Skeletal muscle cell (primary cell): ENCODE measurements at regions not wholly inside any gene's neighbourhood (a gene's known extent, or its start where the extent isn't known, plus 50 kb on each side); places are given as distances from the start of the nearest gene placed in this dataset.
"Not testable (repeated sequence)": the region's sequence is repeated elsewhere in the genome, so short reads cannot be mapped to it uniquely, and the experiment has no call there.

Source experiments
- DNase-seq: peaks from one replicate; pipeline ENCODE4 v3.0.0-alpha.2; 2010; ENCODE audit warnings: low read depth
- H3K4me3 ChIP-seq: 2 replicates; pipeline ENCODE4 v1.5.1; 2011; ENCODE audit warnings: low read depth, mild to moderate bottlenecking, control low read depth, low read length, moderate library complexity

DNA sequence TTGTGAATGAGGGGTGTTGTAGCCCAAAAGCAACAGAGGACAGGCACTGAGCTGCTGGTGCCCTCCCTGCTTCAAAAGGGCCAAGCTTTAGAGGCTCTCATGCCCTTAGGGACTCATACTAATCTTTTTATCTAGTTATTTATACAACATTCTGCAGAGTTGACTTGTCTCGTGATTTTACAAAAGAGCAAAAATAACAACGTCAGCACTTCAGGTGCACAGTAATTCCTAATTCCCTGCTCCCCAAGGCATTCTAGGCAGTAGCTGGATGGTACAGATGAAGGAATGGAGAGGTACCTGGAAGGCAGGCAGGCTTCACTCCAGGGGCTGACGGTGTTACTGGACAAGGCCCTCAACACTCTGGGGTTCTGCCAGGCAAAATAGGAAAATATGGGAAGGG, 406.7 kb upstream of the CCL2 start:
- H3K4me3 ChIP-seq = no peak overlapping the region
- no peak for DNase-seq

DNA sequence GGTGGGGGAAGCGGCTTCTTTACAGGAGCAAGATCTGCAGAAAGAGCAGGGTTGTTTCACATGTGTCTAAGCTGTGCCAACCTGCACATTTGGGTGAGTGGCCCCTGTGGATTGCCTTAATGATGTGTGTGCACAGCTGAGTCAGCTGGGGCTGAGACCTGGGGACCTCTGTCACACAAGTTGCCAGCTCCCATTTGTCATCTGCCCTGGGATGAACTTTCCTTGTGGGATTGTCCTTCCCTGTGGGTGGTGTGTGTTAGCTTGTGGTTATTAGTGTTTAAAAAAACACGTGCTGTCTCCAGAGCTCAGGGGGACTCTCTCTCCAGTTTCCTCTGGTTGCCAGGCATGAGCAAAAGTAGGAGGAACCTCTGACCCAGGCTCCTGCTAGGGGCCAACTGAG, 400.5 kb upstream of the CCL2 start:
- H3K4me3 ChIP-seq = no peak overlapping the region
- DNase-seq = no peak

DNA sequence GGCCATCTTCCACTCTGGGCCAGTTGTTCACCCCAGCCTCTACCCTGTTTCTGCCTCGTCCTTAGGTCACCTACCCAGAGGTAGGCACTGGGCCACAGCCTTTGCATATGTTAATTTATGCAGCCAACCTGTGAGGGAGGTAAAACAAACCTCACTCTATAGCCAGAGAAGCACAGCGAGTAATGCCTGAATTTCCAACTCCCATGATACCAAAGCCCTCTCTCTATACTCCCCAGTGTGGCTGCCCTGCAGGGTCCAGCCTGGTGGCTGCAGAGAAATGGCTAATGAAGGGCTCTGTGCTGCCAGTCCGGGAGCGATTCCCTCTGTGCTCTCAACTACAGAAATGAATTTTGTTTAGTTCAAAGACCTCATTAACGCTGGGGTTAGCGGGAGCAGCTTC, 397.0 kb upstream of the CCL2 start:
- DNase-seq = no peak
- no peak overlapping the region for H3K4me3 ChIP-seq

DNA sequence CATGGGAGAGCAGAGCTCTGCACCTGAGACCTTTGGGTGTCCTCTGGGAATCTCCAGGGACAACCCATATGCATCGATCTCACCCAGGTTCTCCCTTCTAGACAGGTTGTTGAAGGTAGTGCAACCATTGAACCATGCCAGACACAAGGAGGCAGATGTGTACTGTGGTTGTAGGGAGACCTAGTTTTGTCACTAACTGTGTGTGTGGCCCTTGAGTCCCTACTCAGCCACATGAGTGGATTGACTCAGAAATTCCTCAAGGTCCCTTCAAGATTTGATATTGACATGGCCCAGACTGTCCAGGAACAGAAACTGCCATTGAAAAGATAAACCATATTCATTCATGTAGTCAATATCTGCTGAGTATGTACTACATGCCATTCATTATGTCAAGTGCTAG, 396.4 kb upstream of the CCL2 start:
- no peak overlapping the region for H3K4me3 ChIP-seq
- no peak for DNase-seq

DNA sequence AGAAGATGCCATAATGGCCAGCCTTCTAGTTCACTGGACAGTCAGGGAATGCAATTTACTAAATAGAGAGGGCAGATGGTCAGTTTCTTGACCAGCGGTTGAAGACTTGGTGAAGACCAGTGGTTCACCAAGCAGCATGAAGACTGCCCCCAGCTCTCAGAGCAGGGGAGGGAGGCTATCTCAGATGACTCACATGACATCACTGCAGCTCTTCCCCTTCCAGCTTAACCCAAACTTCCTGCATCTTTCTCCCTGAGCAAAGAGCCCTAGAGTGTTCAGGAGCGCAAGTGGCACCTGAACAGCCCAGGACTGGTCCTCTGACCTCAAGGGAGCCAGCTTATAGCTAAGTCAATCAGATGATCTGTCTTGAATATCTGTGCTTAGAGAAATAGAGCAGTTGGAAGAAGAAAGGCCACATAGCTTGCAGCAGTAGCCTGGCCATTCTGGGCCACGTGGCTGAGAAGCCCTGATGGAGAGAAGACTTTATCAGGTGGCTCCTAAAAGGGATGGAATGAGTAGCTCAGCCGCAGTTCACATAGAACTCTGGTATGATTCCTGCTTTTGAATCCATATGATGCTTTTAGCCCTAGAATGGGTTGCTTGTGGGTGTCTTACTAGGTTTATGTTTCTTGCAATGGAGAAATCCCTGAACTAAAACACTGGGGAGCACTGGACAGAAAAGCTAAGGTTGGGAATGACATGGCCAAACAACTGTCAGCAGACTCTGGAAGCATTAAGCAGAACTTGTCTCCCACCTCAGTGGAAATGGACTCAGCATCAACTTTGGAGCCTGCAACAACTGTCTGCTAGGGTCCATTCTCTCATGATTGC, 392.1 kb upstream of the CCL2 start:
- no peak overlapping the region for H3K4me3 ChIP-seq
- DNase-seq = no peak

DNA sequence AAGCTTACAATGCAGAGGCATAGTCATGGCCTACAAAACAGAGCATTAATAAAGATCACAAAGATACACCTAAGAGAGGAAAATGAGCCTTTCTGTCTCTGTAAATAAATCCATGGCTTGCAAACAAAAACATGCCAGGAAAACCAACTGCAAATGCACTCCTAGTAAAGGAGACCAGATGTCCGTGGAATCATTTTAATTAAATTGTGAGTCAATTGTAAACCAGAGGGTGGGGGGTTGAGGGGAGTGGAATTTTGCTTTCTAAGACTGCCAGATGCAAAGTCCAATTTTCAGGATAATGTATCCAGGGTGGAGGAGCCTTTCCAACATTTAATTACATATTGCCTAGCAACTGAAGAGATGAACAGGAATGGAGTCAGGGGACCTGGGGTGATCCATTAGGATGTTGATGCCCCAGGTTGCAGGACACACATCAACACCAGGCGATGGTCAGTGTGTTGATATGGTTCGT, 390.3 kb upstream of the CCL2 start:
- DNase-seq = no peak
- no peak overlapping the region for H3K4me3 ChIP-seq

DNA sequence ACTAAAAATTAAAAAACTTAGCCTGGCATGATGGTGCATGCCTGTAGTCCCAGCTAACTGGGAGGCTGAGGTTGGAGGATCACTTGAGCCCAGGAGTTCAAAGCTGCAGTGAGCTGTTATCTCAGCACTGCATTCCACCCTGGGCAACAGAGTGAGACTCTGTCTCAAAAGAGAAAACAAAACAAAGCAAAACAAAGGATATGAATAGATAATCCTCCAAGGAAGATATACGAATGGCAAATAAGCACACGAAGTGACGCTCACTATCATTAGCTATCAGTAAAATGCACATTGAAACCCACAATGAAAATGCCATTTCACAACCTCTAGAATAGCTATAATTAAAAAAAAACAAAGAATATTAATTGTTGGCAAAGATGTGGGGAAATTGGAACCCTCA, 386.2 kb upstream of the CCL2 start:
- DNase-seq = no peak
- H3K4me3 ChIP-seq = no peak overlapping the region

DNA sequence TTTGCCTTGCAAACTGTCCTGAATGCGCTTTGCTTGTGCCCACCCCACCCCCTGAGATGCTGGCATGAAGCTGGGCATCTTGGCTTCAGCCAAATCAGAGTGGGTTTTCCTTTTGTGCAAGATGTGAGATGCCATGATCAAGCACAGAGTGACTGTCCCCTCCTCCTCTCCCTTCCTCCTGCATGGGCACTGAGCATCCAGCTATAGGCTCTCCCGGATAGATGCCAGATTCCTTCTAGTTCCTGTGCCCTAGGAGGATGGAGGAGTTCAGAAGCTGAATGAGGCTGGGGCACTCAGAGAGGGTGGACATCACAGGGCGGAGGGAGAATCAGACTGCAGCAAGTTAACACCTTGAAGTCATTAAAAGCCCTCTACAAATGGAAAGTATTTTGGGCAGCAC, 384.1 kb upstream of the CCL2 start:
- no peak overlapping the region for H3K4me3 ChIP-seq
- no peak for DNase-seq

DNA sequence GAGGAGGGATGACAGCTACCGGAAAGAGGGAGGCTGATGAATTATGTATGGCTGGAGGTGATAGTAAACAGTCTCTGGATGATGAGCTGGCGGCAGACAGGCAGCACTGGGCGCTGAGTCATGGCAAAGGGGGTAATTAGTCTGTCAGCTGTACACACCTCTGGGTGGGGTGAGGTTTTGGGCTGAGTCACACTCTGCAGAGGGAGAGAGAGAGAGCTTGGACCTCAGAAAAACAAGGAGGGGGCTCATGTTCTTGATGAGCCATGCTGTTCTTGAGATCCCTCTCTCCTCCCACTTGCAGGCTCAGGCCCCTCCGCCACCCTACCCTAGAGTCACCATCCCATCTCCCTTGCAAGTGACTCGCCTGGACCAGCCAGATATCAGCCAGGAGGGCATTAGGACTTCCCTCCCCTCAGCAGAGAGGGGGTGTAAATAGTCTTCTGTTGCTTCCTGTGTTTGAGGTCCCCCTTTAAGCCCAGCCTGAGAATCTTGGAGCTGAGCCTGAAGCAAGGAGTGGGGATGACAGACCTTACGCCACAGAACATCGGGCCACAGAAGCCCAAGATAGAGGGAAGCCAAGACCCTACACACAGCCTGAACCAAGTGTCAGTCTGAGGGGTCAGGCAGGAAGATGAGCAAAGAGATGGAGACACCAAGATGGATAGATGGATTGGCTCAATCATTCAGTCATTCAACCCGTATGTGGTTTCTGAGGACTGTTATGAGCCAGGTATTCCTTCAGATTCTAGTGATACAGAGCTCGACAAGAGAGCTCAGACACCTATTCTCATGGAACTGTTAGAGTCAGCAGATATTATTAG, 383.2 kb upstream of the CCL2 start:
- DNase-seq = no peak
- H3K4me3 ChIP-seq = no peak overlapping the region

DNA sequence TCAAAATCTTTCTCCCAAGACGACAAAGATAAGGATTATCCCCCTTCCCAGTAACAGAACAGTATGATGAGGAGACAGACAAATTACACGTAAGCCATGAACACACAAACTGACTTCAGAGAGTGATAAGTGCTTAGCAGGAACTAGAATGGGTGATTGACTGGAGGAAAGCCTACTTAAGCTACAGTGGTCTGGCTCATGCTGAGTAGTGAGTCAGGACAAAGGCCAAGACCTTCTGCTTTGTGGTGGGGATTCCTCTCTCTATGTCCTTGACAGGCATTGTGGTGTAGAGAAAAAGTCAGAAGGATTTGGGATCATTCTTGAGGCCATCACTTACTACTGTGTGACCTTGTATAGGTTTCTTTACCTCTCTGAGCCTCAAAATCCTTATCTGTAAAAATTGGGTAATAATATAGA, 381.9 kb upstream of the CCL2 start:
- H3K4me3 ChIP-seq = no peak overlapping the region
- no peak for DNase-seq

DNA sequence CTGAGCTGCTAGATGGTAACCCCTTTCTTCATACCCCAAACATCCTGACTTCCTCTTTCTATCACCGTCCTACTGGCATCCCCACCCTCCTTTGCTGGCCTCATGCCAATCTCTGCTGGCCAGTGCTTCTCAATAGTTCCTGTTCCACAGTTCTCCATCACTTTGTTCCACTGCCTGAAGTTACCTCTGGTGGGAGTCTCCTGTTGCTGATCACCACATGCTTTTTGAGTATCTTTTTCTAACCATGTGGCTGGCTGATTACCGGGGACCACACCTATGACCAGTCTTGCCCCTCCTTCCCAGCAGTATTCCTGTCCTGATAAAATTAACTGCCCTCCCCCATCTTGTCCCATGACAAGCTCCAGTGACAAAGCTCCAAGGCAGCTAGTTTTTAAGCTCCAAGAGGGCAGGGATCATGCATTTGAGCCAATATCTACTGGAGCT, 380.4 kb upstream of the CCL2 start:
- H3K4me3 ChIP-seq = no peak overlapping the region
- DNase-seq = no peak

DNA sequence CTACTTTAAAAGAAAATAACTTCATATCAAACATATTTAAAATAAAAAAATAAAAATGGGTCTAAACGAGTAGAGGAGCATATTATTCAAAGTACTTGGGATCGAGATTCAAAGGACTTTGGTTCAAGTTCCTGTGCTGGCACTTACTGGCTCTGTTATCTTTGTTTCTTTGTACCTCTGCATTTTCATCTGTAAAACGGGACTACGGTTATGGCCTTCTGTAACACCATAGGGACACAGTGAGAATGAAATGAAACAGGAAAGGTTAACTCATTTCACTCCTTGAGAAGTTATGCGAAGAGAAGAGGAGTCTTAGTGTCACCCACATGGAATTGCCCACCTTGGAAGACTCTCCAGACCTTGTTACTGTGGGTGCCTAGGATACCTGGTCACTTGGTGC, 379.1 kb upstream of the CCL2 start:
- no peak for DNase-seq
- no peak overlapping the region for H3K4me3 ChIP-seq

DNA sequence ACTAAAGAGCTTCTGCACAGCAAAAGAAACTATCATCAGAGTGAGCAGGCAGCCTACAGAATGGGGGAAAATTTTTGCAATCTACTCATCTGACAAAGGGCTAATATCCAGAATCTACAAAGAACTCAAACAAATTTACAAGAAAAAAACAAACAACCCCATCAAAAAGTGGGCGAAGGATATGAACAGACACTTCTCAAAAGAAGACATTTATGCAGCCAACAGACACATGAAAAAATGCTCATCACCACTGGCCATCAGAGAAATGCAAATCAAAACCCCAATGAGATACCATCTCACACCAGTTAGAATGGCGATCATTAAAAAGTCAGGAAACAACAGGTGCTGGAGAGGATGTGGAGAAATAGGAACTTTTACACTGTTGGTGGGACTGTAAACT, 372.8 kb upstream of the CCL2 start:
- not testable (repeated sequence) for DNase-seq, H3K4me3 ChIP-seq

DNA sequence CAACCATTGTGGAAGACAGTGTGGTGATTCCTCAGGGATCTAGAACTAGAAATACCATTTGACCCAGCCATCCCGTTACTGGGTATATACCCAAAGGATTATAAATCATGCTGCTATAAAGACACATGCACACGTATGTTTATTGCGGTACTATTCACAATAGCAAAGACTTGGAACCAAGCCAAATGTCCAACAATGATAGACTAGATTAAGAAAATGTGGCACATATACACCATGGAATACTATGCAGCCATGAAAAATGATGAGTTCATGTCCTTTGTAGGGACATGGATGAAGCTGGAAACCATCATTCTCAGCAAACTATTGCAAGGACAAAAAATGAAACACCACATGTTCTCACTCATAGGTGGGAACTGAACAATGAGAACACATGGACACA, 372.4 kb upstream of the CCL2 start:
- DNase-seq, H3K4me3 ChIP-seq: not testable (repeated sequence)

DNA sequence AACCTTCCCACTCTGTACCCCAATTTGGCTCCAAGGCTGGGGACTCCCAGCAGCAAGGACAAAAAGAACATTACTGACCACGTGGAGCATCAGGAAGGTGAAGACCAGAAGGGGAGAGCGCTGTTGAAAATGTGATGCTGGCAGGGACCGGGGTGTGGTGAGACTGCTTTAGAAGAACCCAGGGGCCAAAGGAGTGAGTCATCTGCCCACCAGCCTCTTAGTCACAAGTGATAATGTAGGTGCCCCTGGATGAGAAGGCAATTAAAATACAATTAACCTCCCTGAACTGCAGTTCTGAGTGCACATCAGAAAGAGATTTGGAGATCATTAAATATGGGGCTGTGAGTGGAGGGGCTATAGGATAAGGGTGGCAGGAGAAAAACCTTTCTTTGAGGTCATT, 366.6 kb upstream of the CCL2 start:
- H3K4me3 ChIP-seq = no peak overlapping the region
- DNase-seq = no peak

DNA sequence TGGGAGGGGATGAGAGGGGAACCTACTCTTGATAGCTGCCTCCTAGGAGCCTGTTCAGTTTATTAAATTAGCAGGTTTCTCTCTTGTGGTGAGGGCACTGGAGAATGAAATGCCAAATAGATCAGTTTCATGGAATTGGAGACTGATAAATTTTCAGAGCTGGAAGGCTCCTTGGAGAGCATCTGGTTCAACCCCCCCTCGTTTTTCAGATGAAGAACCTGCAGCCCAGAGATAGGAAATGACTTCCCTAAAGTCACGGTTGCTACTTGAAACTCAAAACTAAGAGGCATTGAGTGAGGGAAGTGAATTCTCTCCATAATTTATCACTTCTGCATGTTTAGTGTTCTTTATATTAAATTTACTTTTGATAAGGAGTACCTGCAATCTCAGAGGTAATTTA, 366.0 kb upstream of the CCL2 start:
- H3K4me3 ChIP-seq = no peak overlapping the region
- no peak for DNase-seq

DNA sequence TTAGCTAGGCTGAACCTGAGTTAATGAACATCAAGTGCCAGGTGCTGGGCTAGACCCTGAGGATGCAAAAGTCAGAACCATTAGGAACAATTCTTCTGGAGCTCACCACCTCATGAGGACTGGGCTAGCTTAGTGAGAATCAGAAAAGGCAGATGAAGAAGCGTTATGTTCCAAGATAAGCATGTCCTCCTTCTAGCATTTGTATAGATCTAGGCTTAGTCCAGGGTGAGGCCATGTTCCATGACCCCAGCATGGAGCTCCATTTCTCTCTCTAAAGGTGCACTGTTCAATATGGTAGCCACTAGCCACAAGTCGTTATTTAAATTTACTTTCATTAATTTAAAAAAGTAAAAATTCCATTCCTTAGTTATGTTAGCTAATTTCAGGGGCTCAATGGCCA, 365.3 kb upstream of the CCL2 start:
- H3K4me3 ChIP-seq = no peak overlapping the region
- no peak for DNase-seq

DNA sequence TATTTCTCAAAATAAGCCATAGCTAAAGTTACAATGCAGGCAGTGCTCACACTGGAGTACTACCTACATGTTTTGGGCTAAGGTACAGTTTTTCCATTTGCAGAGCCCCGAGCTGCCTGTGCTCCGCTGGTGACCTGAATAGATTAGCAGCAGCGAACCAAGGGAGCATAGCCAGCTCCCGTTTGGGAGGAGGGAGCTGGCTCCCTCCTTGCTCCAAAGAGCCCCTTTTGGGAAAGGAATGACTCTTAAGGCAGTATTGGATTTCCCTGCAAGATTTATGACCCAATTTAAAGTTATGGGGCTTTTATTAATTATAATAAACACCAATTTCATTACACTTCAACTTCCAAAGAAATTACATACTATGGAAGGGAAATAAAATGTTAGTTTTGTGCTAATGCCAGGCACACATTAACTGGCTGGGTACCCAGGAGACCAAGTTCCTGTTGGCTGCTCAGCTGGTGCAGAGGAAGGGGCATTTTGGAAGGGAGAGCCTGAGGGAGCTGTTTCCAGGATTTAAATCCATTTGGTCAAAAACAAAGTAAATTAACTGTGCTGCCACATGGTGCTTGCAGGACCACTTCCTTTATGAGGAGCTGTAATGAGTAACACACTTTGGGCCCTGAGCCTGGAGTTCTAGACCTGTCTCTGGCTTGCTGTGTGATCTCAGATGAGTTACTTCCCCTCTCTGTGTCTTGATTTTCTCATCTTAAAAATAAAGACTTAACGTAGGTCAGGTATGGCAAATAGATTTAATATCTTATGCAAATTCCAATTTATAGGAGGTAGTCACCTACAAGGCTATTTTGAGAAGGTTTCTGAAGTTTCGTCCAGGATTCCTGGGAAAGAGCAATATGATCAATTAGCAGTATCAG, 362.1 kb upstream of the CCL2 start:
- H3K4me3 ChIP-seq = no peak overlapping the region
- no peak for DNase-seq

DNA sequence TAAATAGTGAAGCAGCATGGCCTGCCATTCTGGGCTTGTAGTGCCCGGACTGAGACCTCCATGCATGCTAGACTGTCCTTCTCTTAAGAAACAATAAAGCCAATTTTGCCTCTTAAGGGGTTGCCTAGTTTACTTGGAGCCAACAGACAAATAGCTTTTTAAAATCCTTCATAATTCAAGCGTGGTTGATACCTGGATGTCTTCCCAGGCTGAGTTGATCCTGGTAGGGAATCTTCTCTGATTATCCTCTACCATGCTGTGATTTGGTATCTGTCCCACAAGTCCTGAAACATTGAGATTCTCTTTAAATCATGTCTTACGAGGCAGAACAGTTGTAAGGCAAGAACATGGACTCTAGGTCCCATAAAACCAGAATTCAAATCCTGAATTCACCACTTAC, 359.6 kb upstream of the CCL2 start:
- no peak overlapping the region for H3K4me3 ChIP-seq
- no peak for DNase-seq

DNA sequence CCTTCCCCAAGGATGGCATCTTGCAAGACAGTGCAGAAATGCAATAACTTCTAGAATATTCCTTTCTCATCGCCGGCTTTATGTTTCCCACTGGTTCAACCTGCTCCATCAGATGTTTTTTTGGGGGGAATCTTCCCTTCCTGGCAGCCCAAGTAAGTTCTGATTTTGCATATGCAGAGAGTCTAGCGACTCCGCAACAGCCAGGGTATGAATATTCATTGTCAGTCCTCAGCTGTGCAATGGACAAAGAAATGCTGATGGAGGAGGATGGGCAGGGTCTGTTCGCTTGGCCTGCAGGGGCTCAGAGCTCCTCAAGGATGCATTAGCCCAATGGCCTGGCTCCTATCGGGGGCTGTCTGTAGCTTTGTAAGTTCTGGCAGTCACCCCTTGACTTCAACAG, 358.8 kb upstream of the CCL2 start:
- H3K4me3 ChIP-seq = no peak overlapping the region

More for the DNA sequence above, 358.8 kb upstream of the CCL2 start:
- no peak for DNase-seq
